ENCODE measurements at regions not wholly inside any gene's neighbourhood (a gene's known extent, or its start where the extent isn't known, plus 50 kb on each side); places are given as distances from the start of the nearest gene placed in this dataset.

DNA sequence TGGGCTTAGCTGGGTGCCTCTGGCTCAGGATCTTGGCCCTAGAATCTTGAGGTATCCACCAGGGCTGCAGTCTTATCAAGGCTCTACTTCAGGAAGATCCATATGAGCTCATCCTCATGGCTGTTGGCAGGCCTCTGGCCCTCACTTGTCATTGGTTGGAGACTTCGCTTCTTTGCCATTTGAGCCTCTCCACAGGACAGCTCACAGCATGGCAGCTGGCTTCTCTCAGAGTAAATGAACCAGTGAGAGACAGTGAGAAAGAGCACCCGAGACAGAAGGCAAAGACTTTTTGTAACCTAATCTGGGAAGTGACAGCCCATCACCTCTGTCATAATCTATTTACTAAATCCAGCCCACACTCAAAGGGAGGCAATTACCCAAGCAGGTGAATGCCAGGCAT is 236.8 kb downstream of the GPAT3 start:
- no peak for TF ChIP-seq SMC3 (IDR thresholded peaks at IDR 0.05; ENCODE audit: low read depth, low read length)
- TF ChIP-seq POLR2A (IDR thresholded peaks at IDR 0.05; ENCODE audit: low read depth, low read length): no peak
- no peak for TF ChIP-seq MAZ (IDR thresholded peaks at IDR 0.05; ENCODE audit: borderline replicate concordance, low read depth, low read length)
- TF ChIP-seq MXI1 (IDR thresholded peaks at IDR 0.05; ENCODE audit: borderline replicate concordance, low read depth, low read length): no peak
- TF ChIP-seq RCOR1 (IDR thresholded peaks at IDR 0.05; ENCODE audit: insufficient replicate concordance, low read length): no peak
- TF ChIP-seq NFE2L2 (IDR thresholded peaks at IDR 0.05; ENCODE audit: low read depth, low read length): no peak
- no peak for TF ChIP-seq FOS (IDR thresholded peaks at IDR 0.05; ENCODE audit: low read depth, low read length)
- TF ChIP-seq MAFK (IDR thresholded peaks at IDR 0.05; ENCODE audit: low read depth, low read length): no peak
- TF ChIP-seq CHD1 (IDR thresholded peaks at IDR 0.05; ENCODE audit: low read depth, low read length): no peak
- TF ChIP-seq BHLHE40 (IDR thresholded peaks at IDR 0.05; ENCODE audit: low read depth, low read length): no peak
- TF ChIP-seq RAD21 (IDR thresholded peaks at IDR 0.05; ENCODE audit: low read length): no peak
- TF ChIP-seq, protein P1, sequence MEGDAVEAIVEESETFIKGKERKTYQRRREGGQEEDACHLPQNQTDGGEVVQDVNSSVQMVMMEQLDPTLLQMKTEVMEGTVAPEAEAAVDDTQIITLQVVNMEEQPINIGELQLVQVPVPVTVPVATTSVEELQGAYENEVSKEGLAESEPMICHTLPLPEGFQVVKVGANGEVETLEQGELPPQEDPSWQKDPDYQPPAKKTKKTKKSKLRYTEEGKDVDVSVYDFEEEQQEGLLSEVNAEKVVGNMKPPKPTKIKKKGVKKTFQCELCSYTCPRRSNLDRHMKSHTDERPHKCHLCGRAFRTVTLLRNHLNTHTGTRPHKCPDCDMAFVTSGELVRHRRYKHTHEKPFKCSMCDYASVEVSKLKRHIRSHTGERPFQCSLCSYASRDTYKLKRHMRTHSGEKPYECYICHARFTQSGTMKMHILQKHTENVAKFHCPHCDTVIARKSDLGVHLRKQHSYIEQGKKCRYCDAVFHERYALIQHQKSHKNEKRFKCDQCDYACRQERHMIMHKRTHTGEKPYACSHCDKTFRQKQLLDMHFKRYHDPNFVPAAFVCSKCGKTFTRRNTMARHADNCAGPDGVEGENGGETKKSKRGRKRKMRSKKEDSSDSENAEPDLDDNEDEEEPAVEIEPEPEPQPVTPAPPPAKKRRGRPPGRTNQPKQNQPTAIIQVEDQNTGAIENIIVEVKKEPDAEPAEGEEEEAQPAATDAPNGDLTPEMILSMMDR (conservative IDR thresholded peaks at IDR 0.05; ENCODE audit: low read depth, low read length): no peak
- POLR2A ChIA-PET (ENCODE audit: unreplicated experiment): no interaction called here

More for the DNA sequence above, 236.8 kb downstream of the GPAT3 start:
- in situ Hi-C loops (cut with MboI; ENCODE audit: low sequenced_read_pairs) (loop anchor here (5.0 to 10.0 kb wide), 3 partner anchors 190 to 732 kb away; no protein-coding TSS in a partner anchor), dilution Hi-C loops (cut with HindIII; ENCODE audit: low sequenced_read_pairs, unreplicated experiment) (no loop called here), intact Hi-C loops (cut with micrococcal nuclease) (loop anchor here (5.0 to 10.0 kb wide), 3 partner anchors 175 to 1202 kb away; no protein-coding TSS in a partner anchor)
- Histone ChIP-seq H3K27me3 (ENCODE audit: control insufficient read depth, insufficient read depth, low read length) (peaks cover 4% of the 10 kb centered on the region; the same call in 1 of the 2 replicates), H2BK15ac (ENCODE audit: low read depth, low read length) (no peak overlapping the region), H3K14ac (replicated peaks; ENCODE audit: low read depth, low read length) (no peak overlapping the region), H2AFZ (replicated peaks; ENCODE audit: low read length, poor library complexity) (no peak overlapping the region), H3K4ac (ENCODE audit: low read depth, low read length) (no peak overlapping the region), H3K9me3 (ENCODE audit: control insufficient read depth, insufficient read depth, low read length) (no peaks in the 10 kb centered on the region), H3K4me3 (ENCODE audit: insufficient read depth, low read depth, low read length) (no peak overlapping the region), H2BK120ac (ENCODE audit: low read depth, low read length) (no peak overlapping the region), H3K9me1 (ENCODE audit: insufficient read depth, low read length) (no peaks in the 10 kb centered on the region), H3K79me1 (ENCODE audit: low read depth in 1 of 2, low read length in 2 of 2) (no peaks in the 10 kb centered on the region), H2AK9ac (replicated peaks; ENCODE audit: low read depth, low read length, poor library complexity) (no peak overlapping the region), H4K5ac (ENCODE audit: low read depth, low read length) (no peak overlapping the region), H4K91ac (ENCODE audit: insufficient read depth, low read depth, low read length) (no peak overlapping the region), H3K27ac (ENCODE audit: insufficient read depth, low read length) (no peak overlapping the region), H2AK5ac (ENCODE audit: low read depth, low read length) (no peak overlapping the region), H3K36me3 (ENCODE audit: control insufficient read depth, insufficient read depth, low read length) (no peaks in the 10 kb centered on the region), H4K20me1 (ENCODE audit: insufficient read depth, low read length) (no peaks in the 10 kb centered on the region), H3K9ac (ENCODE audit: low read depth, low read length) (no peak overlapping the region), H3K23ac (ENCODE audit: low read depth, low read length) (no peak overlapping the region), H2BK5ac (ENCODE audit: low read depth, low read length, poor library complexity, severe bottlenecking) (no peak overlapping the region), H4K8ac (ENCODE audit: low read depth in 2 of 2, low read length in 2 of 2) (no peak overlapping the region), H3K56ac (ENCODE audit: extremely low read depth, insufficient read depth, low read length) (no peak overlapping the region), H2BK20ac (ENCODE audit: low read depth, low read length) (no peak overlapping the region), H3K4me2 (ENCODE audit: low read depth, low read length) (no peak overlapping the region), H3K18ac (ENCODE audit: low read depth, low read length) (no peak overlapping the region), H3K4me1 (ENCODE audit: control insufficient read depth, insufficient read depth, low read length) (no peaks in the 10 kb centered on the region)
- WGBS, 2 experiments (ENCODE audit: extremely low coverage in 2 of 2, insufficient read length in 1 of 2): no CpG with 5 or more reads among the region's 2 CpGs
- ATAC-seq (ENCODE audit: low read depth): no peak
- CTCF ChIA-PET: no interaction called here
- peak; percentile 2 for DNase-seq
- BruUV-seq (replicated peaks): no TSS peak

All from IMR-90 (cell line).